Middle frontal gyrus (tissue), 1 donor: ENCODE measurements at regions not wholly inside any gene's neighbourhood (a gene's known extent, or its start where the extent isn't known, plus 50 kb on each side); places are given as distances from the start of the nearest gene placed in this dataset.
"Not testable (repeated sequence)": the region's sequence is repeated elsewhere in the genome, so short reads cannot be mapped to it uniquely, and the experiment has no call there.

Experiments
- DNase-seq: peaks from one replicate; pipeline ENCODE4 v3.0.0-alpha.2; 2015; ENCODE audit warnings: low spot score; ENCODE audit errors: extremely low spot score

GRCh38 chr4:38378478-38378877 lies 285.5 kb upstream of the KLF3 start:
- no peak for DNase-seq

- DNase-seq: no peak
Measured at GRCh38 chr4:38381788-38382187, 282.2 kb upstream of the KLF3 start.

GRCh38 chr4:38382520-38382919 lies 281.5 kb upstream of the KLF3 start:
- DNase-seq: no peak

- DNase-seq: no peak
Measured at GRCh38 chr4:38383646-38384121, 280.3 kb upstream of the KLF3 start.

GRCh38 chr4:38385093-38386004 lies 278.6 kb upstream of the KLF3 start:
- DNase-seq: no peak

GRCh38 chr4:38386005-38386551 lies 277.9 kb upstream of the KLF3 start:
- no peak for DNase-seq

GRCh38 chr4:38386654-38387188 lies 277.3 kb upstream of the KLF3 start:
- no peak for DNase-seq

- DNase-seq: no peak
Measured at GRCh38 chr4:38387348-38387747, 276.7 kb upstream of the KLF3 start.

- DNase-seq: no peak
Measured at GRCh38 chr4:38387819-38388218, 276.2 kb upstream of the KLF3 start.

- not testable (repeated sequence) for DNase-seq
Measured at GRCh38 chr4:38388907-38389306, 275.1 kb upstream of the KLF3 start.

- no peak for DNase-seq
Measured at GRCh38 chr4:38390969-38391545, 272.9 kb upstream of the KLF3 start.

GRCh38 chr4:38392223-38392855 lies 271.7 kb upstream of the KLF3 start:
- no peak for DNase-seq

GRCh38 chr4:38396091-38396490 lies 267.9 kb upstream of the KLF3 start:
- no peak for DNase-seq

GRCh38 chr4:38396845-38397547 lies 267.0 kb upstream of the KLF3 start:
- DNase-seq: no peak

- no peak for DNase-seq
Measured at GRCh38 chr4:38400946-38401345, 263.1 kb upstream of the KLF3 start.

GRCh38 chr4:38406243-38406642 lies 257.8 kb upstream of the KLF3 start:
- no peak for DNase-seq

GRCh38 chr4:38409852-38410251 lies 254.1 kb upstream of the KLF3 start:
- no peak for DNase-seq

GRCh38 chr4:38411092-38411491 lies 252.9 kb upstream of the KLF3 start:
- no peak for DNase-seq

- no peak for DNase-seq
Measured at GRCh38 chr4:38411981-38412536, 251.9 kb upstream of the KLF3 start.

- no peak for DNase-seq
Measured at GRCh38 chr4:38413524-38414341, 250.3 kb upstream of the KLF3 start.
